OCI-LY1 (cell line): ENCODE measurements at regions not wholly inside any gene's neighbourhood (a gene's known extent, or its start where the extent isn't known, plus 50 kb on each side); places are given as distances from the start of the nearest gene placed in this dataset.

ENCODE experiments used
- CTCF ChIP-seq: fragments of 200-600 bp; sonication (generic), shearing (Covaris generic); IDR thresholded peaks from 2 replicates; pipeline ENCODE4 v1.5.1; 2017; ENCODE audit warnings: mild to moderate bottlenecking, antibody characterized with exemption, low read length, moderate library complexity, mixed read lengths
- EZH2 ChIP-seq: fragments of 200-600 bp; sonication (generic), shearing (Covaris generic); IDR thresholded peaks from 2 replicates; pipeline ENCODE4 v1.8.0; 2017; ENCODE audit warnings: borderline replicate concordance, mixed run types, mild to moderate bottlenecking, antibody characterized with exemption, low read length, moderate library complexity, mixed read lengths

- TF ChIP-seq CTCF (no peak), EZH2 (no peak)
These were observed 290.0 kb upstream of the RUNX1 start for GRCh38 chr21:35338881-35339632.
